ENCODE measurements at regions not wholly inside any gene's neighbourhood (a gene's known extent, or its start where the extent isn't known, plus 50 kb on each side); places are given as distances from the start of the nearest gene placed in this dataset.

- H3K27me3 Mint-ChIP-seq (ENCODE audit: insufficient read depth) = peaks cover 8% of the 10 kb centered on the region; the same call in 1 of the 2 replicates
- no peak for TF ChIP-seq CTCF (IDR thresholded peaks at IDR 0.05)
- H3K9me3 Mint-ChIP-seq = peaks cover 13% of the 10 kb centered on the region; the same call in 1 of the 2 replicates
- no peaks in the 10 kb centered on the region for H3K4me1 Mint-ChIP-seq (ENCODE audit: low read depth)
- no peaks in the 10 kb centered on the region for H3K36me3 Mint-ChIP-seq (ENCODE audit: low read depth)
- H3K4me3 Mint-ChIP-seq = no peak overlapping the region
- H3K27ac Mint-ChIP-seq = no peak overlapping the region
- no peak for DNase-seq
Observed at GRCh38 chr10:23692736-23693135, 253.9 kb downstream of the OTUD1 start.

- Mint-ChIP-seq H3K27me3 (ENCODE audit: insufficient read depth) (peaks cover 8% of the 10 kb centered on the region; the same call in 1 of the 2 replicates), H3K9me3 (peaks cover 7% of the 10 kb centered on the region; the same call in 1 of the 2 replicates), H3K4me1 (ENCODE audit: low read depth) (no peaks in the 10 kb centered on the region), H3K4me3 (no peak overlapping the region), H3K36me3 (ENCODE audit: low read depth) (no peaks in the 10 kb centered on the region), H3K27ac (no peak overlapping the region)
- TF ChIP-seq CTCF (IDR thresholded peaks at IDR 0.05) = no peak
- no peak for DNase-seq
Observed at GRCh38 chr10:23693501-23693901, 254.6 kb downstream of the OTUD1 start.

- H3K4me3 Mint-ChIP-seq = no peak overlapping the region
- DNase-seq = no peak
- no peak overlapping the region for H3K27ac Mint-ChIP-seq
- no peaks in the 10 kb centered on the region for H3K4me1 Mint-ChIP-seq (ENCODE audit: low read depth)
- peaks cover 7% of the 10 kb centered on the region; the same call in 1 of the 2 replicates for H3K9me3 Mint-ChIP-seq
- peaks cover 8% of the 10 kb centered on the region for H3K27me3 Mint-ChIP-seq (ENCODE audit: insufficient read depth)
- H3K36me3 Mint-ChIP-seq (ENCODE audit: low read depth) = no peaks in the 10 kb centered on the region
- TF ChIP-seq CTCF (IDR thresholded peaks at IDR 0.05) = no peak
Observed at GRCh38 chr10:23693925-23694324, 255.1 kb downstream of the OTUD1 start.

GRCh38 chr10:23694446-23694920, 255.6 kb downstream of the OTUD1 start:
- Mint-ChIP-seq H3K4me3 (no peak overlapping the region), H3K4me1 (ENCODE audit: low read depth) (no peaks in the 10 kb centered on the region), H3K36me3 (ENCODE audit: low read depth) (no peaks in the 10 kb centered on the region), H3K27me3 (ENCODE audit: insufficient read depth) (peaks cover 8% of the 10 kb centered on the region), H3K9me3 (peaks cover 7% of the 10 kb centered on the region; the same call in 1 of the 2 replicates), H3K27ac (no peak overlapping the region)
- DNase-seq = no peak
- no peak for TF ChIP-seq CTCF (IDR thresholded peaks at IDR 0.05)

- H3K9me3 Mint-ChIP-seq = peaks cover 7% of the 10 kb centered on the region; the same call in 1 of the 2 replicates
- H3K27me3 Mint-ChIP-seq (ENCODE audit: insufficient read depth) = peaks cover 8% of the 10 kb centered on the region
- H3K27ac Mint-ChIP-seq = no peak overlapping the region
- no peak for DNase-seq
- no peak for TF ChIP-seq CTCF (IDR thresholded peaks at IDR 0.05)
- no peaks in the 10 kb centered on the region for H3K4me1 Mint-ChIP-seq (ENCODE audit: low read depth)
- no peaks in the 10 kb centered on the region for H3K36me3 Mint-ChIP-seq (ENCODE audit: low read depth)
- no peak overlapping the region for H3K4me3 Mint-ChIP-seq
Observed at GRCh38 chr10:23694921-23695824, 256.3 kb downstream of the OTUD1 start.
